Peyer's patch (tissue), 4 donors: ENCODE measurements at regions not wholly inside any gene's neighbourhood (a gene's known extent, or its start where the extent isn't known, plus 50 kb on each side); places are given as distances from the start of the nearest gene placed in this dataset.
A peak's percentile ranks its signal among the peaks of the same experiment; 100 is the strongest.

Experiments
- DNase-seq, 3 donors: peaks; one replicate each; pipeline ENCODE4 v3.0.0-alpha.2; 2017 to 2019
- H3K27ac ChIP-seq, 4 donors: fragments of 200-600 bp; sonication (generic); one replicate each; pipeline ENCODE4 v1.5.1; 2016 to 2019
- H3K27me3 ChIP-seq, 2 donors: fragments of 200-600 bp; sonication (generic); one replicate each; pipeline ENCODE4 v1.5.1; 2019
- H3K36me3 ChIP-seq, 3 donors: fragments of 200-600 bp; sonication (generic); one replicate each; pipeline ENCODE4 v1.5.1; 2016 to 2019
- H3K4me1 ChIP-seq, 4 donors: fragments of 200-600 bp; sonication (generic); one replicate each; pipeline ENCODE4 v1.5.1; 2016 to 2019
- H3K4me3 ChIP-seq, 4 donors: fragments of 200-600 bp; sonication (generic); 1 replicate in 3 of 4; 2 replicates in 1 of 4; pipeline ENCODE4 v1.5.1; 2016 to 2019; ENCODE audit warnings: mild to moderate bottlenecking in 1 of 4
- H3K9me3 ChIP-seq, 4 donors: fragments of 200-600 bp; sonication (generic); one replicate each; pipeline ENCODE4 v1.5.1; 2016 to 2019; ENCODE audit warnings: mild to moderate bottlenecking in 1 of 4
- CTCF ChIP-seq, 6 experiments: fragments of 450-650 bp in 4 of 6; fragments of 200-600 bp in 2 of 6; sonication (generic) in 1 of 6; IDR thresholded peaks; one replicate each; pipeline ENCODE4 v1.5.1; 2017 to 2019; ENCODE audit warnings: antibody characterized with exemption in 6 of 6, mild to moderate bottlenecking in 3 of 6, moderate library complexity in 1 of 6
- POLR2A ChIP-seq, 2 donors: fragments of 450-650 bp; IDR thresholded peaks; one replicate each; pipeline ENCODE4 v1.5.1; 2017; ENCODE audit warnings: antibody characterized with exemption in 2 of 2, mild to moderate bottlenecking in 2 of 2, moderate library complexity in 2 of 2

- Histone ChIP-seq H3K27me3 (no peaks in the 10 kb centered on the region), H3K36me3 (no peaks in the 10 kb centered on the region), H3K4me3 (no peak overlapping the region), H3K9me3 (no peaks in the 10 kb centered on the region), H3K4me1 (no peaks in the 10 kb centered on the region), H3K27ac (no peak overlapping the region)
- no peak for DNase-seq
- no peak for TF ChIP-seq CTCF (IDR thresholded peaks at IDR 0.05)
- TF ChIP-seq POLR2A (IDR thresholded peaks at IDR 0.05) = no peak
These were observed 91.7 kb upstream of the PNPLA4 start for GRCh38 chrX:8018934-8019333.

DNA sequence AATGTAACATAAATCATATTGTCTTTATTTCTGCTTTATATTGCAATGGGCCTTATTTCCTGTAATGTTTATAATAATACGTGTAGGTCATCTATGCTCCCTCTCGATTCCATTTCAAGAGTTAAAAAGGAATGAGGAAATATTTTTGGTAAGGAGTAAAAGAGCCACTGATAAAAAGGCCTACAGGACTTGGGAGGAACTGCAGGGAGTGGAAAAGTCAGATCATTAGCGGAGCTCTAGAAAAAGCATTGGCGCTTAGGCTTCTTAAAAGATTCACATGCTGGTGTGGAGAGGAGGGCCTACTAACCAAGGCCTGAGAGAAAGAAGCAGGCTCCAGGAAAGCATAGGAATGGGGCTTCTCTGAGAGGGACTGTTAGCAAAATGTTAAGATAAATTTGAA is 82.9 kb upstream of the PNPLA4 start:
- no peaks in the 10 kb centered on the region for H3K27me3 ChIP-seq
- H3K4me1 ChIP-seq = no peaks in the 10 kb centered on the region
- no peaks in the 10 kb centered on the region for H3K36me3 ChIP-seq
- no peaks in the 10 kb centered on the region for H3K9me3 ChIP-seq
- no peak overlapping the region for H3K4me3 ChIP-seq
- TF ChIP-seq CTCF (IDR thresholded peaks at IDR 0.05) = peak in 1 of 6 experiments; percentile 7
- TF ChIP-seq POLR2A (IDR thresholded peaks at IDR 0.05) = no peak
- H3K27ac ChIP-seq = no peak overlapping the region
- no peak for DNase-seq

GRCh38 chrX:8005678-8006347 is 78.6 kb upstream of the PNPLA4 start:
- H3K4me3 ChIP-seq = no peak overlapping the region
- no peaks in the 10 kb centered on the region for H3K27me3 ChIP-seq
- no peak for DNase-seq
- no peaks in the 10 kb centered on the region for H3K4me1 ChIP-seq
- no peaks in the 10 kb centered on the region for H3K9me3 ChIP-seq
- H3K27ac ChIP-seq = no peak overlapping the region
- TF ChIP-seq CTCF (IDR thresholded peaks at IDR 0.05) (no peak), POLR2A (IDR thresholded peaks at IDR 0.05) (no peak)
- no peaks in the 10 kb centered on the region for H3K36me3 ChIP-seq

DNA sequence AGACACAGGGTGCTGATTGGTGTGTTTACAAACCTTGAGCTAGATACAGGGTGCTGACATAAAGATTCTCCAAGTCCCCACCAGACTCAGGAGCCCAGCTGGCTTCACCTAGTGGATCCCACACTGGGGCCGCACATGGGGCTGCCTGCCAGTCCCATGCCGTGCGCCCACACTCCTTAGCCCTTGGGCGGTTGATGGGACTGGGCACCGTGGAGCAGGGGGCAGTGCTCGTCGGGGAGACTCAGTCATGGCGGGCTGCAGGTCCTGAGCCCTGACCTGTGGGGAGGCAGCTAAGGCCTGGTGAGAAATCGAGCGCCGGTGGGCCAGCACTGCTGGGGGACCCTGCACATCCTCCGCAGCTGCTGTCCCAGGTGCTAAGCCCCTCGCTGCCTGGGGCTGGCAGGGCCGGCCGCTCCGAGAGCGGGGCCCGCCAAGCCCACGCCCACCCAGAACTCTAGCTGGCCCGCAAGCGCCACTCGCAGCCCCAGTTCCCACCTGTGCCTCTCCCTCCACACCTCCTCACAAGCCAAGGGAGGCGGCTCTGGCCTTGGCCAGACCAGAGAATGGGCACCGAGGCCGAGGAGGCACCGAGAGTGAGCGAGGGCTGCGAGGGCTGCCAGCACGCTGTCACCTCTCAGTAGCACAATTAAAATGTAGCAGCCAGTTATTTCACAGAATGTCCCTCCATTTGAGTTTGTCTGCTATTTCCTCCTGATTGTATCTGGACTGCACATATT is 76.1 kb upstream of the PNPLA4 start:
- Histone ChIP-seq H3K27me3 (no peaks in the 10 kb centered on the region), H3K36me3 (no peaks in the 10 kb centered on the region), H3K4me3 (no peak overlapping the region), H3K4me1 (no peaks in the 10 kb centered on the region), H3K27ac (no peak overlapping the region), H3K9me3 (no peaks in the 10 kb centered on the region)
- DNase-seq = no peak
- no peak for TF ChIP-seq CTCF (IDR thresholded peaks at IDR 0.05)
- no peak for TF ChIP-seq POLR2A (IDR thresholded peaks at IDR 0.05)

DNA sequence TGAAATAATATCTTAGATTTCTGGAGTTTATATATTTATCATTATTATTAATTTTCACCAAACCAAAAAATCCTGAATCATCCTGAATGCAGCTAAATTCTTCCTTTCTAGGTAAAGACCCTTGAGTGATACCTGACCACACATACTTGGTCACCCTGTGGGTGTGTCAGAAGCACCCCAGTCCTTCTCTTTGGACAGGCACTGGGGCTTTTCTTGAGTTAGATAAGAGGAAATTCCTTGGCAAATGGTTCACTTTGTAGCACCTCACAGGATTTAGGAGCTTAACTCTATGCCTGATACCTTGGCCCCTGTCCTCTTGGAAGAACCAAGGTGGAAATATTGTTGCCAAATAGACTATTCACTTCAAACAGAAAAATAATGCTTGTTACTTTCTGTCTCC is 69.6 kb upstream of the PNPLA4 start:
- H3K4me3 ChIP-seq = no peak overlapping the region
- no peaks in the 10 kb centered on the region for H3K36me3 ChIP-seq
- no peak for DNase-seq
- H3K27ac ChIP-seq = no peak overlapping the region
- no peaks in the 10 kb centered on the region for H3K9me3 ChIP-seq
- TF ChIP-seq CTCF (IDR thresholded peaks at IDR 0.05) (no peak), POLR2A (IDR thresholded peaks at IDR 0.05) (no peak)
- H3K4me1 ChIP-seq = no peaks in the 10 kb centered on the region
- H3K27me3 ChIP-seq = no peaks in the 10 kb centered on the region
